SK-N-SH (cell line): ENCODE measurements at regions not wholly inside any gene's neighbourhood (a gene's known extent, or its start where the extent isn't known, plus 50 kb on each side); places are given as distances from the start of the nearest gene placed in this dataset.

Experiments used
- CTCF ChIA-PET: fragments of 300-600, 350-600 bp; formaldehyde crosslinking; extraction: SDS; loops from one replicate; lab custom pipeline; 2021; lab: Yijun Ruan, JAX
- POLR2A ChIA-PET: fragments of 350-600 bp; sonication (Branson Sonifier 250); formaldehyde crosslinking; extraction: SDS; loops from one replicate; lab custom pipeline; 2020; ENCODE audit warnings: antibody characterized with exemption, inconsistent platforms; lab: Yijun Ruan, JAX
- DNase-seq: peaks from one replicate; pipeline ENCODE4 v3.0.0; 2012
- H2AFZ ChIP-seq: fragments of 200-600 bp; sonication (generic); 2 replicates; pipeline ENCODE4 v1.8.1; 2016; ENCODE audit warnings: antibody characterized with exemption, mild to moderate bottlenecking, low read depth
- H3F3A ChIP-seq: fragments of 200-600 bp; sonication (generic); replicated peaks from 2 replicates; pipeline ENCODE3; 2016; ENCODE audit warnings: antibody characterized with exemption, mild to moderate bottlenecking; ENCODE audit not compliant: insufficient read depth
- H3K27ac ChIP-seq, 2 experiments: fragments of 200-500 bp in 1 of 2; fragments of 200-600 bp in 1 of 2; sonication (Bioruptor generic) in 1 of 2; sonication (generic), shearing (Covaris generic) in 1 of 2; 2 replicates each; pipeline versions ENCODE4 v1.5.1 to v1.6.1; 2014 to 2016; ENCODE audit warnings: low read depth in 2 of 2, inconsistent platforms in 1 of 2, low read length in 1 of 2, mild to moderate bottlenecking in 1 of 2, mixed read lengths in 1 of 2
- H3K27me3 ChIP-seq: fragments of 200-600 bp; sonication (generic), shearing (Covaris generic); 2 replicates; pipeline ENCODE4 v1.6.1; 2016; ENCODE audit warnings: mixed run types; ENCODE audit not compliant: insufficient read depth
- H3K36me3 ChIP-seq, 2 experiments: fragments of 200-500 bp in 1 of 2; fragments of 200-600 bp in 1 of 2; sonication (Bioruptor generic) in 1 of 2; sonication (generic) in 1 of 2; replicated peaks in 1 of 2; 2 replicates each; pipeline versions ENCODE3 to v1.5.1; 2014 to 2016; ENCODE audit warnings: low read length in 1 of 2, mild to moderate bottlenecking in 1 of 2; ENCODE audit not compliant: insufficient read depth in 2 of 2, control insufficient read depth in 1 of 2
- H3K4me1 ChIP-seq, 2 experiments: fragments of 200-500 bp in 1 of 2; fragments of 200-600 bp in 1 of 2; sonication (Bioruptor generic) in 1 of 2; sonication (generic), shearing (Covaris generic) in 1 of 2; 2 replicates each; pipeline versions ENCODE4 v1.5.1 to v1.6.1; 2014 to 2016; ENCODE audit warnings: low read depth in 1 of 2, low read length in 1 of 2, mixed run types in 1 of 2; ENCODE audit not compliant: insufficient read depth in 2 of 2, control insufficient read depth in 1 of 2
- H3K4me2 ChIP-seq: fragments of 200-600 bp; sonication (generic), shearing (Covaris generic); 2 replicates; pipeline ENCODE4 v1.6.1; 2017; ENCODE audit warnings: mixed run types
- H3K4me3 ChIP-seq, 2 experiments: fragments of 200-500 bp in 1 of 2; fragments of 200-600 bp in 1 of 2; sonication (Bioruptor generic) in 1 of 2; sonication (generic), shearing (Covaris generic) in 1 of 2; 2 replicates each; pipeline versions ENCODE4 v1.5.1 to v1.8.1; 2014 to 2016; ENCODE audit warnings: low read depth in 2 of 2, inconsistent platforms in 1 of 2, low read length in 1 of 2, mild to moderate bottlenecking in 1 of 2, mixed read lengths in 1 of 2, moderate library complexity in 1 of 2
- H3K79me2 ChIP-seq: fragments of 200-600 bp; sonication (generic); 2 replicates; pipeline ENCODE4 v1.8.1; 2017; ENCODE audit warnings: mild to moderate bottlenecking; ENCODE audit not compliant: insufficient read depth
- H3K9ac ChIP-seq: fragments of 200-600 bp; sonication (generic); 2 replicates; pipeline ENCODE4 v1.6.1; 2017; ENCODE audit warnings: mixed run types
- H3K9me2 ChIP-seq: fragments of 200-600 bp; sonication (generic); 2 replicates; pipeline ENCODE4 v1.6.1; 2017; ENCODE audit warnings: mixed run types
- H3K9me3 ChIP-seq: fragments of 200-600 bp; sonication (generic); 2 replicates; pipeline ENCODE4 v1.6.1; 2017; ENCODE audit warnings: mixed run types, mild to moderate bottlenecking, moderate library complexity
- H4K20me1 ChIP-seq: fragments of 200-600 bp; sonication (generic); 2 replicates; pipeline ENCODE4 v1.6.1; 2017; ENCODE audit warnings: mild to moderate bottlenecking, mixed run types; ENCODE audit not compliant: insufficient read depth
- CHD2 ChIP-seq: fragments of 150-350 bp; IDR thresholded peaks from 2 replicates; pipeline ENCODE4 v1.6.1; 2018; ENCODE audit warnings: low read length; ENCODE audit not compliant: partially characterized antibody
- FOXM1 ChIP-seq: IDR thresholded peaks from 2 replicates; pipeline ENCODE4 v1.4.0; 2012; ENCODE audit warnings: low read depth, mild to moderate bottlenecking
- GABPA ChIP-seq: IDR thresholded peaks from 2 replicates; pipeline ENCODE4 v1.4.0; 2012; ENCODE audit warnings: low read depth, mild to moderate bottlenecking
- GATA2 ChIP-seq: sonication (generic); formaldehyde crosslinking; IDR thresholded peaks from 2 replicates; pipeline ENCODE4 v1.5.0; 2020; ENCODE audit warnings: mild to moderate bottlenecking, missing genetic modification reagents
- JUND ChIP-seq: IDR thresholded peaks from 2 replicates; pipeline ENCODE4 v1.4.0; 2012
- MAX ChIP-seq: IDR thresholded peaks from 2 replicates; pipeline ENCODE4 v1.4.0; 2012; ENCODE audit warnings: low read depth
- MEF2A ChIP-seq: IDR thresholded peaks from 2 replicates; pipeline ENCODE4 v1.4.0; 2012; ENCODE audit warnings: low read depth, borderline replicate concordance
- MXI1 ChIP-seq: IDR thresholded peaks from 2 replicates; pipeline ENCODE4 v1.6.1; 2012; ENCODE audit warnings: mild to moderate bottlenecking, low read depth, low read length, improper control_type of control experiment
- NRF1 ChIP-seq: IDR thresholded peaks from 2 replicates; pipeline ENCODE4 v1.6.1; 2012; ENCODE audit warnings: low read depth, mild to moderate bottlenecking, low read length
- RAD21 ChIP-seq: IDR thresholded peaks from 2 replicates; pipeline ENCODE4 v1.6.1; 2012; ENCODE audit warnings: mild to moderate bottlenecking, low read length
- RCOR1 ChIP-seq: fragments of 150-350 bp; IDR thresholded peaks from 2 replicates; pipeline ENCODE4 v1.6.1; 2017; ENCODE audit warnings: antibody characterized with exemption, low read length
- RXRA ChIP-seq: IDR thresholded peaks from 2 replicates; pipeline ENCODE4 v1.4.0; 2012; ENCODE audit warnings: low read depth, mild to moderate bottlenecking, borderline replicate concordance
- SIN3A ChIP-seq: IDR thresholded peaks from 2 replicates; pipeline ENCODE4 v1.6.1; 2012; ENCODE audit warnings: low read depth, mild to moderate bottlenecking, low read length, moderate library complexity, borderline replicate concordance
- SMC3 ChIP-seq: IDR thresholded peaks from 2 replicates; pipeline ENCODE4 v1.6.1; 2012; ENCODE audit warnings: low read depth, low read length, improper control_type of control experiment
- TAF1 ChIP-seq: IDR thresholded peaks from 2 replicates; pipeline ENCODE4 v1.6.1; 2012; ENCODE audit warnings: low read depth, mild to moderate bottlenecking, low read length, moderate library complexity, borderline replicate concordance
- TCF12 ChIP-seq: IDR thresholded peaks from 2 replicates; pipeline ENCODE4 v1.4.0; 2012
- USF2 ChIP-seq: fragments of 150-350 bp; IDR thresholded peaks from 2 replicates; pipeline ENCODE4 v1.6.1; 2017; ENCODE audit warnings: antibody characterized with exemption, low read length, low read depth, borderline replicate concordance
- YY1 ChIP-seq: IDR thresholded peaks from 2 replicates; pipeline ENCODE4 v1.4.0; 2012; ENCODE audit warnings: low read depth, mild to moderate bottlenecking
- WGBS: methylation state at CpG from one replicate; pipeline ENCODE4 v1.1.6; 2017; ENCODE audit warnings: low lambda C conversion rate; 5-methylcytosine and 5-hydroxymethylcytosine counted together
- TF ChIP-seq, protein P1 (sequence below): fragments of 200-600 bp; sonication (generic); IDR thresholded peaks from 2 replicates; pipeline ENCODE4 v1.6.1; 2017; ENCODE audit warnings: antibody characterized with exemption, mild to moderate bottlenecking, moderate library complexity
- TF ChIP-seq, protein P2 (sequence below): IDR thresholded peaks from 2 replicates; pipeline ENCODE4; 2012

DNA sequence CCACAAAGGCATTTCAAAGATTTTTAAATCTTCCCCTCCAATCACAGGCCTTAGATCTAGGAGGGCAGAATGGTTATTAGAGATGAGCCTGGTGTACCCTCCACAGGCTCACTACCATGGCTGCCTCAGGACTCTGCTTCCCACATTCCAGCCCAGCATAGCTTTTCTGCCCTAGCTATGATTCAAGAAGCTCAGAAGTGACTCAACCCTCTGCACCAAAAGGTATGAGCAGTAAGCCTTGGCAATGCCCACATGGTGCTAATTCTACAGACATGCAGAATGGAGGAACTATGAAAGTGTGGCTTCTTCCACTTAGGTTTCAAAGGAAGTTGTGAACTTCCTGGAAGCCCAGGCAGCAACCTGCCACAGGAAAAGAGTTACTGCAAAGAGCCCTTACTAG, 786.2 kb downstream of the SLITRK6 start:
- POLR2A ChIA-PET, result no interaction called here

GRCh38 chr13:85009447-85009846, 789.8 kb downstream of the SLITRK6 start:
- Histone ChIP-seq H3K79me2 (no peaks in the 10 kb centered on the region), H2AFZ (no peak overlapping the region), H3K9me3 (no peaks in the 10 kb centered on the region), H3K9ac (no peak overlapping the region), H3K36me3 (no peaks in the 10 kb centered on the region), H4K20me1 (no peaks in the 10 kb centered on the region), H3F3A (no peaks in the 10 kb centered on the region), H3K4me3 (no peak overlapping the region), H3K4me1 (no peaks in the 10 kb centered on the region; a peak in 1 of 4 replicates), H3K27me3 (no peaks in the 10 kb centered on the region), H3K27ac (no peak overlapping the region), H3K9me2 (no peaks in the 10 kb centered on the region), H3K4me2 (no peak overlapping the region)
- DNase-seq, result no peak
- CTCF ChIA-PET, result no interaction called here
- no peak for TF ChIP-seq RCOR1
- no peak for TF ChIP-seq FOXM1
- no peak for TF ChIP-seq SMC3
- TF ChIP-seq, protein P1, sequence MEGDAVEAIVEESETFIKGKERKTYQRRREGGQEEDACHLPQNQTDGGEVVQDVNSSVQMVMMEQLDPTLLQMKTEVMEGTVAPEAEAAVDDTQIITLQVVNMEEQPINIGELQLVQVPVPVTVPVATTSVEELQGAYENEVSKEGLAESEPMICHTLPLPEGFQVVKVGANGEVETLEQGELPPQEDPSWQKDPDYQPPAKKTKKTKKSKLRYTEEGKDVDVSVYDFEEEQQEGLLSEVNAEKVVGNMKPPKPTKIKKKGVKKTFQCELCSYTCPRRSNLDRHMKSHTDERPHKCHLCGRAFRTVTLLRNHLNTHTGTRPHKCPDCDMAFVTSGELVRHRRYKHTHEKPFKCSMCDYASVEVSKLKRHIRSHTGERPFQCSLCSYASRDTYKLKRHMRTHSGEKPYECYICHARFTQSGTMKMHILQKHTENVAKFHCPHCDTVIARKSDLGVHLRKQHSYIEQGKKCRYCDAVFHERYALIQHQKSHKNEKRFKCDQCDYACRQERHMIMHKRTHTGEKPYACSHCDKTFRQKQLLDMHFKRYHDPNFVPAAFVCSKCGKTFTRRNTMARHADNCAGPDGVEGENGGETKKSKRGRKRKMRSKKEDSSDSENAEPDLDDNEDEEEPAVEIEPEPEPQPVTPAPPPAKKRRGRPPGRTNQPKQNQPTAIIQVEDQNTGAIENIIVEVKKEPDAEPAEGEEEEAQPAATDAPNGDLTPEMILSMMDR, result no peak
- no peak for TF ChIP-seq SIN3A
- no peak for TF ChIP-seq RXRA
- TF ChIP-seq JUND, result no peak
- no peak for TF ChIP-seq TCF12
- no peak for TF ChIP-seq RAD21
- POLR2A ChIA-PET, result no interaction called here
- 87% methylated on average over 3 of the region's 3 CpGs for WGBS

More for the DNA sequence above, 786.2 kb downstream of the SLITRK6 start:
- Histone ChIP-seq H3K9me3 (no peaks in the 10 kb centered on the region), H3K9ac (no peak overlapping the region), H3K36me3 (no peaks in the 10 kb centered on the region), H3K4me3 (no peak overlapping the region), H4K20me1 (no peaks in the 10 kb centered on the region), H3F3A (no peaks in the 10 kb centered on the region), H3K4me1 (no peaks in the 10 kb centered on the region), H3K79me2 (no peaks in the 10 kb centered on the region), H2AFZ (no peak overlapping the region), H3K27me3 (no peaks in the 10 kb centered on the region), H3K9me2 (no peaks in the 10 kb centered on the region), H3K27ac (no peak overlapping the region), H3K4me2 (no peak overlapping the region)
- TF ChIP-seq YY1, result no peak
- no peak for TF ChIP-seq GABPA
- TF ChIP-seq, protein P1, result no peak
- no peak for TF ChIP-seq MAX
- TF ChIP-seq NRF1, result no peak
- no peak for TF ChIP-seq TCF12
- TF ChIP-seq MXI1, result no peak
- no peak for TF ChIP-seq SMC3
- no peak for TF ChIP-seq GATA2 (CRISPR knock-in tag)
- TF ChIP-seq, protein P2, sequence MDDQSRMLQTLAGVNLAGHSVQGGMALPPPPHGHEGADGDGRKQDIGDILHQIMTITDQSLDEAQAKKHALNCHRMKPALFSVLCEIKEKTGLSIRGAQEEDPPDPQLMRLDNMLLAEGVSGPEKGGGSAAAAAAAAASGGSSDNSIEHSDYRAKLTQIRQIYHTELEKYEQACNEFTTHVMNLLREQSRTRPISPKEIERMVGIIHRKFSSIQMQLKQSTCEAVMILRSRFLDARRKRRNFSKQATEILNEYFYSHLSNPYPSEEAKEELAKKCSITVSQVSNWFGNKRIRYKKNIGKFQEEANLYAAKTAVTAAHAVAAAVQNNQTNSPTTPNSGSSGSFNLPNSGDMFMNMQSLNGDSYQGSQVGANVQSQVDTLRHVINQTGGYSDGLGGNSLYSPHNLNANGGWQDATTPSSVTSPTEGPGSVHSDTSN, result no peak
- TF ChIP-seq USF2, result no peak
- TF ChIP-seq TAF1, result no peak
- no peak for TF ChIP-seq MEF2A
- no peak for TF ChIP-seq CHD2
- DNase-seq, result no peak
- CTCF ChIA-PET, result no interaction called here
